GM12878 (cell line): ENCODE measurements at regions not wholly inside any gene's neighbourhood (a gene's known extent, or its start where the extent isn't known, plus 50 kb on each side); places are given as distances from the start of the nearest gene placed in this dataset.

Experiments used
- ATAC-seq: fragments of 200-7000 bp; cut with Tn5 transposase; 3 replicates; pipeline ENCODE4 v1.9.1; 2020; ENCODE audit warnings: mild to moderate bottlenecking, moderate library complexity
- BruUV-seq: library from RNA; stranded (reverse); fragments of 400-500 nt; replicated peaks from 2 replicates; lab custom pipeline; 2021; lab: Mats Ljungman, UMichigan
- CTCF ChIA-PET: fragments of 300-600 bp; sonication (Branson Sonifier 250); formaldehyde crosslinking; extraction: SDS; loops from one replicate; lab custom pipeline; 2021; ENCODE audit warnings: inconsistent platforms; lab: Yijun Ruan, JAX
- POLR2A ChIA-PET: fragments of 350-600 bp; formaldehyde crosslinking; extraction: SDS; loops from one replicate; lab custom pipeline; 2021; ENCODE audit warnings: inconsistent platforms; lab: Charles Lee
- RAD21 ChIA-PET: fragments of 300-600 bp; sonication (Branson Sonifier 250); formaldehyde crosslinking; loops from one replicate; lab custom pipeline; 2023; ENCODE audit warnings: antibody characterized with exemption; ENCODE audit not compliant: unreplicated experiment; lab: Charles Lee
- SMC1A ChIA-PET: fragments of 300-600 bp; sonication (Branson Sonifier 250); formaldehyde crosslinking; loops from one replicate; lab custom pipeline; 2023; ENCODE audit not compliant: unreplicated experiment, uncharacterized antibody; lab: Charles Lee
- DNase-seq: peaks from one replicate; pipeline ENCODE4 v3.0.0-alpha.2; 2011; ENCODE audit warnings: low read depth, low spot score
- FAIRE-seq: peaks from 3 replicates; lab custom pipeline; 2011; peaks lifted over from hg19 to GRCh38; lab: Jason Lieb, UNC
- H2AFZ ChIP-seq: 2 replicates; pipeline ENCODE4 v1.6.0; 2011; ENCODE audit warnings: low read depth, low read length, control low read depth; ENCODE audit not compliant: control insufficient read depth
- H3K27ac ChIP-seq: 2 replicates; pipeline ENCODE4 v1.5.1; 2011; ENCODE audit warnings: control low read depth; ENCODE audit not compliant: control insufficient read depth, insufficient read depth
- H3K27me3 ChIP-seq, 2 experiments: replicated peaks in 1 of 2; 2 replicates each; pipeline versions ENCODE4 v1.6.0 to v1.6.1; 2011; ENCODE audit warnings: low read length in 1 of 2; ENCODE audit not compliant: control insufficient read depth in 2 of 2, insufficient read depth in 2 of 2
- H3K36me3 ChIP-seq, 2 experiments: 2 replicates each; pipeline ENCODE4 v1.5.1; 2011; ENCODE audit warnings: low read length in 1 of 2; ENCODE audit not compliant: control insufficient read depth in 2 of 2, insufficient read depth in 2 of 2
- H3K4me1 ChIP-seq: 2 replicates; pipeline ENCODE4 v1.6.1; 2011; ENCODE audit warnings: mild to moderate bottlenecking, low read length, moderate library complexity, mixed read lengths; ENCODE audit not compliant: control insufficient read depth, insufficient read depth
- H3K4me2 ChIP-seq: 2 replicates; pipeline ENCODE4 v1.6.0; 2011; ENCODE audit warnings: control low read depth; ENCODE audit not compliant: control insufficient read depth, insufficient read depth
- H3K4me3 ChIP-seq: fragments of 200-600 bp; sonication (generic); 2 replicates; pipeline ENCODE4 v1.5.1; 2016
- H3K79me2 ChIP-seq: 2 replicates; pipeline ENCODE4 v1.6.0; 2011; ENCODE audit warnings: low read length; ENCODE audit not compliant: control insufficient read depth, insufficient read depth
- H3K9ac ChIP-seq: 2 replicates; pipeline ENCODE4 v1.8.0; 2011; ENCODE audit warnings: low read length, control low read depth, mixed read lengths; ENCODE audit not compliant: control insufficient read depth, insufficient read depth
- H3K9me3 ChIP-seq: replicated peaks from 3 replicates; pipeline ENCODE4 v1.5.1; 2011; ENCODE audit warnings: mild to moderate bottlenecking, low read length; ENCODE audit not compliant: control insufficient read depth, insufficient read depth
- H4K20me1 ChIP-seq: 2 replicates; pipeline ENCODE4 v1.6.0; 2011; ENCODE audit not compliant: control insufficient read depth, insufficient read depth
- CBFB ChIP-seq: IDR thresholded peaks from 2 replicates; pipeline ENCODE4 v1.6.1; 2016; ENCODE audit warnings: antibody characterized with exemption, low read depth
- EED ChIP-seq: sonication (generic); IDR thresholded peaks from 2 replicates; pipeline ENCODE4 v1.6.1; 2016; ENCODE audit warnings: antibody characterized with exemption, low read depth
- FOXM1 ChIP-seq: IDR thresholded peaks from 2 replicates; pipeline ENCODE4 v1.6.1; 2012; ENCODE audit warnings: low read depth, mild to moderate bottlenecking, inconsistent platforms, low read length, moderate library complexity
- HDGF ChIP-seq: fragments of 450-650 bp; IDR thresholded peaks from 2 replicates; pipeline ENCODE4 v1.6.1; 2016; ENCODE audit warnings: antibody characterized with exemption
- LARP7 ChIP-seq: fragments of 450-650 bp; IDR thresholded peaks from 2 replicates; pipeline ENCODE4 v1.6.1; 2017; ENCODE audit warnings: mild to moderate bottlenecking
- PBX3 ChIP-seq: IDR thresholded peaks from 2 replicates; pipeline ENCODE4 v1.6.1; 2011; ENCODE audit warnings: mild to moderate bottlenecking, low read depth, low read length, moderate library complexity; ENCODE audit not compliant: insufficient replicate concordance
- RB1 ChIP-seq: fragments of 450-650 bp; formaldehyde crosslinking; IDR thresholded peaks from 2 replicates; pipeline ENCODE4 v1.6.1; 2017; ENCODE audit warnings: mild to moderate bottlenecking, borderline replicate concordance
- RFX5 ChIP-seq: IDR thresholded peaks from 2 replicates; pipeline ENCODE4 v1.6.1; 2011; ENCODE audit warnings: low read depth, low read length, improper control_type of control experiment
- SIN3A ChIP-seq: IDR thresholded peaks from 2 replicates; pipeline ENCODE4 v1.6.1; 2012; ENCODE audit warnings: low read depth, low read length, improper control_type of control experiment
- SMARCA5 ChIP-seq: fragments of 450-650 bp; IDR thresholded peaks from 2 replicates; pipeline ENCODE4 v1.6.1; 2017; ENCODE audit warnings: mild to moderate bottlenecking
- SP1 ChIP-seq: IDR thresholded peaks from one replicate; pipeline ENCODE4 v1.6.1; 2011; ENCODE audit warnings: low read depth, low read length
- ZBED1 ChIP-seq: IDR thresholded peaks from 2 replicates; pipeline ENCODE4 v1.6.1; 2016; ENCODE audit warnings: borderline replicate concordance
- ZNF592 ChIP-seq: fragments of 450-650 bp; IDR thresholded peaks from 2 replicates; pipeline ENCODE4 v1.6.1; 2017; ENCODE audit warnings: mild to moderate bottlenecking, moderate library complexity
- WGBS: methylation state at CpG from one replicate; pipeline ENCODE4 v1.1.6; 2016; ENCODE audit warnings: low lambda C conversion rate; ENCODE audit not compliant: insufficient replicate concordance, insufficient coverage; ENCODE audit errors: missing lambda C conversion rate; 5-methylcytosine and 5-hydroxymethylcytosine counted together
- in situ Hi-C: fragments of 300-500 bp; cut with MboI; formaldehyde crosslinking; loops from 9 replicates; pipeline ENCODE4 v1.14.3; 2018; ENCODE audit warnings: mixed read lengths
- intact Hi-C: fragments of 100-400 bp; cut with micrococcal nuclease; formaldehyde crosslinking; loops from one replicate; pipeline ENCODE4 v1.14.2; 2022; ENCODE audit not compliant: unreplicated experiment
- TF ChIP-seq, protein P1 (sequence below): IDR thresholded peaks from 2 replicates; pipeline ENCODE4 v1.6.1; 2012; ENCODE audit warnings: low read length, inconsistent platforms
- TF ChIP-seq, protein P2 (sequence below): fragments of 450-650 bp; IDR thresholded peaks from 2 replicates; pipeline ENCODE4 v1.6.1; 2016; ENCODE audit warnings: mild to moderate bottlenecking

GRCh38 chr1:101299710-101300109 lies 62.9 kb downstream of the S1PR1 start (continued):
- TF ChIP-seq ZNF592 (no peak), SMARCA5 (no peak)
- TF ChIP-seq, all 136 proteins: peak for 0

- Histone ChIP-seq H4K20me1 (no peaks in the 10 kb centered on the region), H3K4me1 (no peaks in the 10 kb centered on the region), H3K9me3 (no peaks in the 10 kb centered on the region; the same call in 2 of the 3 replicates), H3K9ac (no peak overlapping the region), H3K4me2 (no peak overlapping the region), H3K27me3 (no peaks in the 10 kb centered on the region), H2AFZ (no peak overlapping the region), H3K36me3 (peaks cover 0 to 6% of the 10 kb centered on the region in 2 experiments; a peak in 2 of 4 replicates), H3K27ac (no peak overlapping the region), H3K4me3 (no peak overlapping the region), H3K79me2 (no peaks in the 10 kb centered on the region)
- RAD21 ChIA-PET = interaction anchor here (1.6 to 2.8 kb wide), 4 partner anchors 9 to 140 kb away, joined by 5 to 9 read pairs (median 7); no protein-coding TSS in a partner anchor
- in situ Hi-C loops = no loop called here
- BruUV-seq = no TSS peak
- WGBS = 76% methylated on average over 7 of the region's 7 CpGs
- DNase-seq (no peak), FAIRE-seq (no peak), ATAC-seq (no peak)
- TF ChIP-seq CBFB (no peak), LARP7 (no peak), SP1 (no peak), PBX3 (no peak), RB1 (no peak), HDGF (no peak), SIN3A (no peak), FOXM1 (no peak), RFX5 (no peak), ZBED1 (no peak), EED (no peak)
- TF ChIP-seq, protein P1, sequence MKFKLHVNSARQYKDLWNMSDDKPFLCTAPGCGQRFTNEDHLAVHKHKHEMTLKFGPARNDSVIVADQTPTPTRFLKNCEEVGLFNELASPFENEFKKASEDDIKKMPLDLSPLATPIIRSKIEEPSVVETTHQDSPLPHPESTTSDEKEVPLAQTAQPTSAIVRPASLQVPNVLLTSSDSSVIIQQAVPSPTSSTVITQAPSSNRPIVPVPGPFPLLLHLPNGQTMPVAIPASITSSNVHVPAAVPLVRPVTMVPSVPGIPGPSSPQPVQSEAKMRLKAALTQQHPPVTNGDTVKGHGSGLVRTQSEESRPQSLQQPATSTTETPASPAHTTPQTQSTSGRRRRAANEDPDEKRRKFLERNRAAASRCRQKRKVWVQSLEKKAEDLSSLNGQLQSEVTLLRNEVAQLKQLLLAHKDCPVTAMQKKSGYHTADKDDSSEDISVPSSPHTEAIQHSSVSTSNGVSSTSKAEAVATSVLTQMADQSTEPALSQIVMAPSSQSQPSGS = no peak
- TF ChIP-seq, protein P2, sequence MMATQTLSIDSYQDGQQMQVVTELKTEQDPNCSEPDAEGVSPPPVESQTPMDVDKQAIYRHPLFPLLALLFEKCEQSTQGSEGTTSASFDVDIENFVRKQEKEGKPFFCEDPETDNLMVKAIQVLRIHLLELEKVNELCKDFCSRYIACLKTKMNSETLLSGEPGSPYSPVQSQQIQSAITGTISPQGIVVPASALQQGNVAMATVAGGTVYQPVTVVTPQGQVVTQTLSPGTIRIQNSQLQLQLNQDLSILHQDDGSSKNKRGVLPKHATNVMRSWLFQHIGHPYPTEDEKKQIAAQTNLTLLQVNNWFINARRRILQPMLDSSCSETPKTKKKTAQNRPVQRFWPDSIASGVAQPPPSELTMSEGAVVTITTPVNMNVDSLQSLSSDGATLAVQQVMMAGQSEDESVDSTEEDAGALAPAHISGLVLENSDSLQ = no peak
- SMC1A ChIA-PET = interaction anchor here (1.1 to 16.8 kb wide), 6 partner anchors 8 to 137 kb away, joined by 3 to 275 read pairs (median 4); no protein-coding TSS in a partner anchor
- CTCF ChIA-PET = interaction anchor here (1.3 to 4.5 kb wide), 5 partner anchors 8 to 138 kb away, joined by 5 to 30 read pairs (median 9); no protein-coding TSS in a partner anchor
- intact Hi-C loops = no loop called here
- POLR2A ChIA-PET = interaction anchor here (1.4 kb wide), 1 partner anchor 11 kb away, joined by 3 read pairs; no protein-coding TSS in a partner anchor
Observed at GRCh38 chr1:101300916-101301315, 64.1 kb downstream of the S1PR1 start.
